ACC112 (cell line): ENCODE measurements at regions not wholly inside any gene's neighbourhood (a gene's known extent, or its start where the extent isn't known, plus 50 kb on each side); places are given as distances from the start of the nearest gene placed in this dataset.
A peak's percentile ranks its signal among the peaks of the same experiment; 100 is the strongest.

ENCODE experiments used
- H2AFZ ChIP-seq: fragments of 200-600 bp; sonication (generic); one replicate; pipeline ENCODE4 v1.6.0; 2017; ENCODE audit warnings: antibody characterized with exemption, low read length; ENCODE audit not compliant: unreplicated experiment
- H3K27ac ChIP-seq: fragments of 200-600 bp; sonication (generic); 2 replicates; pipeline ENCODE4 v1.5.1; 2014; ENCODE audit warnings: low read depth, mild to moderate bottlenecking, antibody characterized with exemption, low read length, moderate library complexity
- H3K27me3 ChIP-seq: fragments of 200-600 bp; sonication (generic); 2 replicates; pipeline ENCODE4 v1.6.1; 2014; ENCODE audit warnings: mild to moderate bottlenecking, antibody characterized with exemption, low read length, moderate library complexity, mixed read lengths; ENCODE audit not compliant: insufficient read depth
- H3K36me3 ChIP-seq: fragments of 200-600 bp; sonication (generic); 2 replicates; pipeline ENCODE4 v1.6.1; 2016; ENCODE audit warnings: mild to moderate bottlenecking, antibody characterized with exemption, low read length, moderate library complexity, mixed read lengths; ENCODE audit not compliant: insufficient read depth
- H3K4me1 ChIP-seq: fragments of 200-600 bp; sonication (generic); one replicate; pipeline ENCODE4 v1.6.1; 2016; ENCODE audit warnings: low read length, mixed read lengths; ENCODE audit not compliant: insufficient read depth, unreplicated experiment, control insufficient read depth
- H3K4me3 ChIP-seq: fragments of 200-600 bp; sonication (generic); 2 replicates; pipeline ENCODE4 v1.5.1; 2014; ENCODE audit warnings: mild to moderate bottlenecking, low read depth, low read length
- H3K79me2 ChIP-seq: fragments of 200-600 bp; sonication (generic); one replicate; pipeline ENCODE4 v1.6.0; 2016; ENCODE audit warnings: low read length; ENCODE audit not compliant: control insufficient read depth, unreplicated experiment, insufficient read depth

DNA sequence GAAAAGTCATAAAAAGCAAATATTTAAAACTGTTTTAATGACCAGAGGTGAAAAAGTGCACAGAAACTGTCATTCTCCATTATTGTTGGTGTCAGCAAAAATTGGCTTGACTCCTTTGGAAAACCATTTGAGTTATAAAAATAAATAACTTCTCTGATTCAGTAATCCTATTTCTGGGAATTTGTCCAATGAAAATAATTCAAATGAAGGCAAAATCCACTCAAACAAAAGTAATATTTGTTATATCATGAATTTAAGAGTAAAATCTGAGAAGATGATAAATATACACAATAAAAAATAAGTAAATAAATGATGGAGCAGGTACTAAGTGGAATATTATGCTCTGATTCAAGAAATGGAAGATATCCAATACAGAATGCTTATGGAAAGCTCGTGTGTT, 326.6 kb upstream of the KLF6 start:
- Histone ChIP-seq H3K4me3 (no peak overlapping the region), H3K36me3 (no peaks in the 10 kb centered on the region), H3K4me1 (peaks cover 23% of the 10 kb centered on the region), H3K27ac (no peak overlapping the region), H3K27me3 (no peaks in the 10 kb centered on the region), H2AFZ (no peak overlapping the region), H3K79me2 (no peaks in the 10 kb centered on the region)

DNA sequence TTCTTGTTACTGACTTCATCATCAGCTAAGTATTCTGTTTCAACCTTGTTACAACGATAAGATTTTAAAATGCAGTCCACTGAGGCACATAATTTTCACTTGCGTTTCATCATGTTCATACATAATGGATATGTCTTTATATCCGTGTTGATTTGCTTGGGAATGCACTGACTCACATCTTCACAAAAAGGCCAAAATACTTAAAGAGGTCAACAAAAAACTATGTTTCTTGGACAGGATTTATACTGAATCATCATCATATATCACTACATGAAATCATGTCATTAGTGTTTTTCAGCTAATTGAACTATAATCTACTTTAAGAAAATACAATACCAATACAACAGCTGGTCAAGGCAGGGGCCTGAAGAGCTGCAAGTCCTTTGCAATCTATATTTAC, 324.5 kb upstream of the KLF6 start:
- Histone ChIP-seq H3K36me3 (no peaks in the 10 kb centered on the region), H3K27ac (no peak overlapping the region), H3K79me2 (no peaks in the 10 kb centered on the region), H2AFZ (no peak overlapping the region), H3K4me3 (no peak overlapping the region), H3K27me3 (no peaks in the 10 kb centered on the region), H3K4me1 (peaks cover 23% of the 10 kb centered on the region)

DNA sequence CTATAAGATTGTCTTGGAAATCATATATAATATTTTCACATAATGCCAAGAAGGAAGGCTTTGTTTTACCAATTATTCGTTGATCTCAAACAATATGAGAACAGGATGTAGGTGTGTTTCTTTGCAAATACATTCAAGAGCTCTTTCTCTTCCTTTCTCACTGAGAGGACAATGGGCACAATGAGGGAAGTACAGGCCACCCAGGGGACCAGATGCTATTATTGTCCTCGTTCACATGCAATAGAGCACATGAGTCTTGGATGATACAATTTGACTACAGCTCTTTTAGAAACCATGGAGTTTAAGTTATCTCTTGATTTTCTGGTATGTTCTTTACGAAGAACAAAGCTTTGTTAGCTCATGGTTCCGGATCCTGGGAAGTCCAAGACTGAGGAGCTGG, 323.7 kb upstream of the KLF6 start:
- Histone ChIP-seq H3K27me3 (no peaks in the 10 kb centered on the region), H3K27ac (no peak overlapping the region), H3K4me3 (no peak overlapping the region), H3K79me2 (no peaks in the 10 kb centered on the region), H2AFZ (no peak overlapping the region), H3K4me1 (peaks cover 25% of the 10 kb centered on the region), H3K36me3 (no peaks in the 10 kb centered on the region)

DNA sequence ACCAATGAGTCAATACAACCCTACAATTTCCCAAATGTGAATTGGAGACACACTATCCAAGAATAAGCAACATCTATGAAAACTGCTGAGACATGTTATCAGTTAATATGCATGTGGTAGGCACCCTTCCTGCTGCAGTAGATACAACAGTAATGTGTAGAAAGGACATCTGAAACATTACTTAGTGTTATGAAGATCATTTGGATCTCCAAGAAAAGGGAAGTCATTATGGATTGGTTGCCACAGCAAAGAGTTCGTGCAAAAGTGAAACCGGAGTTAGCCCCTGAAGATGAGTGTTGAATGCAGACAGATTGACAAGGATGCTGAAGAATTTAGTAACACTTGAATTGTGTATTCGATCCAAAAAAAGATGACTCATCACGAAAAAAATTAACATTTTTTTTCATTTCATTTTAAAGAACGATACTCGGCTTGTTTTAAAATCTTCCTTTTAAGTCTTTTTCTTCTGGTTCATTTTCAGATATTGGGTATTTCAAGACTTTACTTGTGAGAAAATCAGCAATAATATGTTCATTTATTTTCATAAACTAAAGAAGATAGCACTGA, 322.4 kb upstream of the KLF6 start:
- H3K4me3 ChIP-seq: peak overlapping the region; percentile 42
- no peaks in the 10 kb centered on the region for H3K36me3 ChIP-seq
- peak overlapping the region; percentile 20 for H2AFZ ChIP-seq
- H3K79me2 ChIP-seq: no peaks in the 10 kb centered on the region
- no peak overlapping the region for H3K27ac ChIP-seq
- H3K4me1 ChIP-seq: peaks cover 27% of the 10 kb centered on the region
- H3K27me3 ChIP-seq: no peaks in the 10 kb centered on the region

DNA sequence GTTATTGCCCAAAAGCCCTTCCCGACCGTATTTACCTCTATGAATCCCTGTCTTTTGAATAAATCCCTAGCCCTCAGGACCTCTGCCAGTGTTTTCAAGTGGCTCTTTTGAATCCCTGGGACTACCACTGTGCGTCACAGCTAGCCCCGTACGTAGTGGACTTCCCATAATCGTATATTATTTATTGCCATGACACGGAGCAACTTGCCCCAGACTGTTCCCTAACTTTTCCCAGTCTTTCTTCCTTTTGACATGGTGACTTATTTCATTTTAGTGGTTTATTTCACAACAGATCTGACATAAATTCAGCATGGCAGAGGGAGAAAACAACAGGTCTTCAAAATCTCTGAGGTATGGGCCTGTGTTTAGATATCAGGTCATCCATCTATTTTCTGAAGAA, 318.6 kb upstream of the KLF6 start:
- H3K36me3 ChIP-seq: no peaks in the 10 kb centered on the region
- peaks cover 4% of the 10 kb centered on the region for H3K4me1 ChIP-seq
- no peaks in the 10 kb centered on the region for H3K79me2 ChIP-seq
- no peak overlapping the region for H3K4me3 ChIP-seq
- H3K27ac ChIP-seq: no peak overlapping the region
- H2AFZ ChIP-seq: no peak overlapping the region
- H3K27me3 ChIP-seq: no peaks in the 10 kb centered on the region

DNA sequence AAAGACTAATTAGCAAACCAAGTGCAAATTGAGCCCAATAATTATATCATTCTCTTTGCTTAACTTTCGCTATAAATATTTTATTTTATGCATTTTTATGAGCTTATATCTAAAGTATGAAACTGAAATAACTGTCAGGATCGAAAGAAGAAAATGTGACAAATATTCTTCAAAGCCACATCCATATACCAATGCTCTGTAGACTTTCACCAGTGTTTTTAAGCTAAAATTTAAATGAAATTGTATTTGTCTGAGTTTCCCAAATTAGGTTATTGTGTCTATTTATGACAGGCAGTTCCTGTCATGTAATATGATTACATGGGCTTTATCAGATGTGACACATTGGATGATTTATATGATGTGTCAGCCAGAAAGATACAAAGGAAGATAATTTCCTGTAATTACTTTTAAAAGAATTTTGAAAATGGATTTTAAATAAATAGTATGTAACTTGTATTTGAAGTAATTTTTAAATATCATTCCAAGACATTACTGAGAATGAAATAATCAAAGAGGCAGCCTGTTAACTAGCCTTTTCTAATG, 317.9 kb upstream of the KLF6 start:
- Histone ChIP-seq H3K4me1 (peaks cover 4% of the 10 kb centered on the region), H3K4me3 (no peak overlapping the region), H3K27me3 (no peaks in the 10 kb centered on the region), H2AFZ (no peak overlapping the region), H3K27ac (no peak overlapping the region), H3K36me3 (no peaks in the 10 kb centered on the region), H3K79me2 (no peaks in the 10 kb centered on the region)

DNA sequence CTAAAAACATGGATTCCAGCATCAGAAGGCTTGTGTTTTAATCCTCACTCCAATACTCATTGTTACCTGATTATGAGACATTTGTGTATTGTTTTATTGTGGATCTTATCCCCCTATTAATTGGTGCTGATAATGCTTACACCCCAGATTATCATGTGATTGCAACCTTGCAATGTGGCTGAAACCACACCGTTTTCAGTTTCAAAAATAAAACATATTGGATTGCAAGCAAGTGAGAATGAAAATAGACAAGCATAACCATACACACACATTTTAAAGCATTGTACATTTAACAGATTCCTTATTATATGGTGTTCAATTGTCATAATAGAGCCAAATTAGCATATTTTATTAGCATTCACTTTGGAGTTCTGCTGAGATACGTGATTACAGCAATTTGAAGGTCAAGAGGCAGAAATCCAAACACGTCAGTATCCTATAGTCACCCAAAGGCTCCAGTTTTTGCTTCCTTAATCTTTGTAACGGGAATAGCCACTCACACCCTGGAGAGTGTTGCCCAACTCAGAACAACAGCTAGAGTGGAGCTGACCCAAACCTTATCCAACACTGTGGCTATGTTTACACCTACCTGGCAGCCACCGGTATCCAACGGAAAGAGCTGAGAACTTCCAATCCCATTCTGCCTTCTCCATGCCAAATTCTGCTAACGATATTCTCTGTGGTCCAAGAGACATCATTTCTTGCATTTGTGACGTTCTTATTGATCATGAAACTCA, 317.1 kb upstream of the KLF6 start:
- H3K36me3 ChIP-seq: no peaks in the 10 kb centered on the region
- H3K79me2 ChIP-seq: no peaks in the 10 kb centered on the region
- H2AFZ ChIP-seq: no peak overlapping the region
- H3K27ac ChIP-seq: no peak overlapping the region
- H3K4me3 ChIP-seq: no peak overlapping the region
- peaks cover 4% of the 10 kb centered on the region for H3K4me1 ChIP-seq
- H3K27me3 ChIP-seq: no peaks in the 10 kb centered on the region

DNA sequence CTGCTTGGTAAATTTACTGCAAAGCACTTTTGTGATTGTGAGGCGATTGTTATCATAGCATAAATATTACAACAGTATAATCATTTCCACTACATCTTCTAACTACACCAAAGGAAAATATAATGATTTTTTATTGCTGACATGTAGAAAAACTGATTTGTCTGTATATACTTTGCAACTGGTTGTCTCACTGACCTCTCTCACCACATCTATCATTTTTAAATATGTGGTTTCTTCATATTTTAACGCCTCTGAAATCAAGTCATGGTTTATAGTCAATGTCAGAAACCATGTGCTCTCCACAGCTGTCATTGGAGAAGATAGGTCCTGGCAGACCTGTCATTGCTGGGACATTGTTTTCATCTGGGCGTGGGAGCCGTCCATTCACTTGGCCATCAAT, 315.4 kb upstream of the KLF6 start:
- Histone ChIP-seq H3K79me2 (no peaks in the 10 kb centered on the region), H3K27me3 (no peaks in the 10 kb centered on the region), H3K4me3 (no peak overlapping the region), H3K4me1 (peaks cover 4% of the 10 kb centered on the region), H3K27ac (no peak overlapping the region), H3K36me3 (no peaks in the 10 kb centered on the region), H2AFZ (no peak overlapping the region)

DNA sequence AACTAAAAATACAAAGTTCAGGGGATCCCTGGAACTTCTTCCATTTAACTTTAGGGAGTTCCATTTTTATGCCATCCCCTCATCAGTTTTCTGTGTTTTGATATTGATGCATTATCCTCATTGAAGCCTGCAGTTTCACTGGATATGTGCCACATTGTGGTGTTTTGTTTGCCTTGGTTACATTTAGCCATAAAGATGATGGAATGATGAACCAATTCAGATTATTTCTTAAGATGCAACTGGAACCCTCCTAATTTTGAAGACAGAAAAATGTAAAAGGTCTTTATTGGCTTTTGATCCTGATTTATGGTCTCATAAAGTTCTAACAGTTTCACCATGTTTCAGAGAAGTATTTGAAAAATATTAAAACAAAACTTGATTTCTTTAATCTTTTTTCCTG, 314.2 kb upstream of the KLF6 start:
- Histone ChIP-seq H3K36me3 (no peaks in the 10 kb centered on the region), H3K4me1 (peaks cover 4% of the 10 kb centered on the region), H3K27ac (no peak overlapping the region), H3K27me3 (no peaks in the 10 kb centered on the region), H3K4me3 (no peak overlapping the region), H3K79me2 (no peaks in the 10 kb centered on the region), H2AFZ (no peak overlapping the region)

DNA sequence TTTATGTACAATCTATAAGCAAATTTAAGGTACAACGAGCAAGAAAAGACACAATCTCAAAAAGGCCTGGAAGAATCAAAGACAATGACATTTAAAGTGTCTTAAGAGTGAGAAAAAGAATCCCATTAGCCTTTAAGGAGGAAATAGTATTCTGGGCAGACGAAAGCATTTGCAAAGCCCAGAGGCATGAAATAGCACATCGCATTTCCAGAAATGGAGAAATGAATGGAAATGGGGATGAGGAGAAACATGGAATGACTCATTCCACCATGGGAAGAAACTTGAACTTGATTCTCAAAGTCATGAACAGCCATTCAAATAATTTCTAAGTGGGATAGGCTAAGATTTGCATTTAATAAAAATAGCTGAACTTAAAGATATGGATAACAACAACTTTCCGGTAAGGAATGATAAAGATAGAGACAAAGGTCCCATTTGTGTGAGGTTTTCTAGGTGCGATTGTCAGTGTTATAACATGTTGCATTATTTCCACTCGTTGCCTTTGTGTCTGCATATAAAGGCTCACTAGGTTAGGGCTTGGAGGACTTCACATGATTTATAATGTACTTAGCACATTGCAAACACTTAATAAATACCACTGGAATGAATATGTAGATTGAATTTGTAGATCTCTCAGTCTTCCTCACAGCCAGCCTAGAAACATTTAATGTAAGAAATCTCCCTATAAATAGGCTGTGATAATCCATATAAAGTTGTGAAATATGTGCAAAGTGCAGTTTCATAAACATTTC, 310.3 kb upstream of the KLF6 start:
- no peak overlapping the region for H3K27ac ChIP-seq
- H3K79me2 ChIP-seq: no peaks in the 10 kb centered on the region
- H2AFZ ChIP-seq: no peak overlapping the region
- no peaks in the 10 kb centered on the region for H3K36me3 ChIP-seq
- H3K4me1 ChIP-seq: no peaks in the 10 kb centered on the region
- H3K4me3 ChIP-seq: no peak overlapping the region
- no peaks in the 10 kb centered on the region for H3K27me3 ChIP-seq
